ENCODE measurements at regions not wholly inside any gene's neighbourhood (a gene's known extent, or its start where the extent isn't known, plus 50 kb on each side); places are given as distances from the start of the nearest gene placed in this dataset.

- DNase-seq: no peak
- H3K4me1 ChIP-seq: no peaks in the 10 kb centered on the region
- intact Hi-C loops (cut with micrococcal nuclease): no loop called here
- no peaks in the 10 kb centered on the region for H3K36me3 ChIP-seq
- H3K4me3 ChIP-seq: no peak overlapping the region
- no peak for TF ChIP-seq CTCF (IDR thresholded peaks at IDR 0.05; ENCODE audit: borderline replicate concordance)
- no peak overlapping the region for H3K27ac ChIP-seq (replicated peaks)
- H3K9me3 ChIP-seq (replicated peaks): peaks cover 74% of the 10 kb centered on the region
- no peaks in the 10 kb centered on the region for H3K27me3 ChIP-seq (ENCODE audit: low read depth)
Observed at GRCh38 chr15:94909510-94909909, 678.1 kb downstream of the MCTP2 start.

GRCh38 chr15:94910166-94910565 is 678.8 kb downstream of the MCTP2 start:
- Histone ChIP-seq H3K27me3 (ENCODE audit: low read depth) (no peaks in the 10 kb centered on the region), H3K4me1 (peaks cover 1% of the 10 kb centered on the region), H3K27ac (replicated peaks) (no peak overlapping the region), H3K4me3 (no peak overlapping the region), H3K36me3 (no peaks in the 10 kb centered on the region), H3K9me3 (replicated peaks) (peaks cover 74% of the 10 kb centered on the region)
- intact Hi-C loops (cut with micrococcal nuclease): no loop called here
- TF ChIP-seq CTCF (IDR thresholded peaks at IDR 0.05; ENCODE audit: borderline replicate concordance): no peak
- DNase-seq: no peak

- intact Hi-C loops (cut with micrococcal nuclease): no loop called here
- TF ChIP-seq CTCF (IDR thresholded peaks at IDR 0.05; ENCODE audit: borderline replicate concordance): no peak
- H3K27ac ChIP-seq (replicated peaks): no peak overlapping the region
- peaks cover 56% of the 10 kb centered on the region for H3K9me3 ChIP-seq (replicated peaks)
- no peaks in the 10 kb centered on the region for H3K36me3 ChIP-seq
- H3K4me3 ChIP-seq: no peak overlapping the region
- H3K27me3 ChIP-seq (ENCODE audit: low read depth): no peaks in the 10 kb centered on the region
- H3K4me1 ChIP-seq: peaks cover 4% of the 10 kb centered on the region
- no peak for DNase-seq
Observed at GRCh38 chr15:94912760-94913159, 681.4 kb downstream of the MCTP2 start.

GRCh38 chr15:94917068-94917467 is 685.7 kb downstream of the MCTP2 start:
- no peak for TF ChIP-seq CTCF (IDR thresholded peaks at IDR 0.05; ENCODE audit: borderline replicate concordance)
- no peak overlapping the region for H3K4me3 ChIP-seq
- DNase-seq: no peak
- H3K36me3 ChIP-seq: no peaks in the 10 kb centered on the region
- intact Hi-C loops (cut with micrococcal nuclease): no loop called here
- no peaks in the 10 kb centered on the region for H3K27me3 ChIP-seq (ENCODE audit: low read depth)
- peaks cover 4% of the 10 kb centered on the region for H3K4me1 ChIP-seq
- H3K9me3 ChIP-seq (replicated peaks): peaks cover 24% of the 10 kb centered on the region
- no peak overlapping the region for H3K27ac ChIP-seq (replicated peaks)

GRCh38 chr15:94921936-94922335 is 690.6 kb downstream of the MCTP2 start:
- intact Hi-C loops (cut with micrococcal nuclease): no loop called here
- no peaks in the 10 kb centered on the region for H3K4me1 ChIP-seq
- TF ChIP-seq CTCF (IDR thresholded peaks at IDR 0.05; ENCODE audit: borderline replicate concordance): no peak
- H3K27ac ChIP-seq (replicated peaks): no peak overlapping the region
- H3K9me3 ChIP-seq (replicated peaks): no peaks in the 10 kb centered on the region
- H3K36me3 ChIP-seq: no peaks in the 10 kb centered on the region
- no peaks in the 10 kb centered on the region for H3K27me3 ChIP-seq (ENCODE audit: low read depth)
- no peak overlapping the region for H3K4me3 ChIP-seq
- no peak for DNase-seq

GRCh38 chr15:94924057-94924456 is 692.7 kb downstream of the MCTP2 start:
- intact Hi-C loops (cut with micrococcal nuclease): no loop called here
- Histone ChIP-seq H3K27me3 (ENCODE audit: low read depth) (no peaks in the 10 kb centered on the region), H3K9me3 (replicated peaks) (no peaks in the 10 kb centered on the region), H3K36me3 (no peaks in the 10 kb centered on the region), H3K27ac (replicated peaks) (no peak overlapping the region), H3K4me1 (no peaks in the 10 kb centered on the region), H3K4me3 (no peak overlapping the region)
- TF ChIP-seq CTCF (IDR thresholded peaks at IDR 0.05; ENCODE audit: borderline replicate concordance): no peak
- no peak for DNase-seq

All from left ventricle myocardium inferior (tissue), 1 donor.